ENCODE measurements at regions not wholly inside any gene's neighbourhood (a gene's known extent, or its start where the extent isn't known, plus 50 kb on each side); places are given as distances from the start of the nearest gene placed in this dataset.
"Not testable (repeated sequence)": the region's sequence is repeated elsewhere in the genome, so short reads cannot be mapped to it uniquely, and the experiment has no call there.

GRCh38 chr21:9705016-9705415, 816.4 kb upstream of the TPTE start:
- not testable (repeated sequence) for TF ChIP-seq CTCF, POLR2A (IDR thresholded peaks at IDR 0.05)

Measured in thyroid gland (tissue), 4 donors.